SH-SY5Y (cell line): ENCODE measurements at regions not wholly inside any gene's neighbourhood (a gene's known extent, or its start where the extent isn't known, plus 50 kb on each side); places are given as distances from the start of the nearest gene placed in this dataset.

ENCODE experiments used
- GATA2 ChIP-seq: IDR thresholded peaks from 2 replicates; pipeline ENCODE4 v1.6.1; 2011; ENCODE audit warnings: mild to moderate bottlenecking, low read depth, low read length
- GATA3 ChIP-seq: IDR thresholded peaks from 2 replicates; pipeline ENCODE4 v1.6.1; 2011; ENCODE audit warnings: low read depth, mild to moderate bottlenecking, low read length, moderate library complexity

DNA sequence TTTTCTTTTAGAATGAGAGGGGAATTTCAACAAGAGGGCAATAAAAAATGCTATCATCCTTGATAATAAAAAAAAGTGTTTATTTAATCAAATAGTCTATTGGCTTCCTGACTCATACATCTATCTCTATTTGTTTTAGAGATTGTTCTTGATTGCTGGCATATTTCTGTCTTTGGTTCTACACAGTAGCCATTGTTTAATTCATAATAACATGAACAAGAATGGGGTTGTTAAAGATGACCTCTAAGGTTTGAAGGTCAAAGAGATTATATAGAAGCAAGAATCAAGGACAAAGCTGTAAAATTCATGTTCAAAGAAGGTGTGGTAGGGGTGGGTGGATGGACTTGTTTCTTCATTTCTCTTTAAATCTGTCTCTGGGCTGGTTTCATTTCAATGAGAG, 166.0 kb upstream of the KLF12 start:
- no peak for TF ChIP-seq GATA3
- TF ChIP-seq GATA2: no peak
